H1 (cell line): ENCODE measurements at regions not wholly inside any gene's neighbourhood (a gene's known extent, or its start where the extent isn't known, plus 50 kb on each side); places are given as distances from the start of the nearest gene placed in this dataset.
A peak's percentile ranks its signal among the peaks of the same experiment; 100 is the strongest.

Experiments
- CTCF ChIA-PET: fragments of 300-600 bp; sonication (Branson Sonifier 250); formaldehyde crosslinking; loops from one replicate; lab custom pipeline; 2021; ENCODE audit not compliant: partially characterized antibody; lab: Charles Lee
- POLR2A ChIA-PET: fragments of 300-600 bp; sonication (Branson Sonifier 250); formaldehyde crosslinking; loops from one replicate; lab custom pipeline; 2021; ENCODE audit warnings: inconsistent platforms; ENCODE audit not compliant: partially characterized antibody; lab: Charles Lee
- DNase-seq, 2 experiments: peaks; one replicate each; pipeline versions ENCODE4 v3.0.0 to v3.0.0-alpha.2; 2010 to 2022; ENCODE audit warnings: low spot score in 2 of 2, low read depth in 1 of 2, mixed read lengths in 1 of 2
- FAIRE-seq: peaks from 2 replicates; lab custom pipeline; 2011; peaks lifted over from hg19 to GRCh38; lab: Jason Lieb, UNC
- H2AFZ ChIP-seq: 2 replicates; pipeline ENCODE4 v1.8.1; 2012; ENCODE audit warnings: low read length, inconsistent platforms
- H2AK5ac ChIP-seq: 2 replicates; pipeline ENCODE4 v1.6.1; 2013; ENCODE audit warnings: low read depth, low read length
- H2BK120ac ChIP-seq: replicated peaks from 2 replicates; pipeline ENCODE3; 2013; ENCODE audit warnings: low read depth, low read length, inconsistent platforms
- H2BK12ac ChIP-seq: 2 replicates; pipeline ENCODE4 v1.6.1; 2013; ENCODE audit warnings: low read depth, low read length
- H2BK15ac ChIP-seq: 2 replicates; pipeline ENCODE4 v1.6.1; 2013; ENCODE audit warnings: low read length
- H2BK20ac ChIP-seq: 2 replicates; pipeline ENCODE4 v1.6.1; 2013; ENCODE audit warnings: low read length
- H2BK5ac ChIP-seq: 2 replicates; pipeline ENCODE4 v1.6.1; 2013; ENCODE audit warnings: low read depth, low read length
- H3K14ac ChIP-seq: 2 replicates; pipeline ENCODE4 v1.6.1; 2013; ENCODE audit warnings: inconsistent platforms; ENCODE audit not compliant: insufficient read length
- H3K18ac ChIP-seq: 2 replicates; pipeline ENCODE4 v1.6.1; 2013; ENCODE audit warnings: low read length; ENCODE audit errors: extremely low read depth
- H3K23ac ChIP-seq: 2 replicates; pipeline ENCODE4 v1.6.1; 2013; ENCODE audit warnings: inconsistent platforms; ENCODE audit not compliant: insufficient read length
- H3K23me2 ChIP-seq: 2 replicates; pipeline ENCODE4 v1.6.1; 2013; ENCODE audit warnings: low read depth, low read length
- H3K27ac ChIP-seq: 2 replicates; pipeline ENCODE4 v1.6.1; 2011; ENCODE audit warnings: low read depth, low read length, inconsistent platforms
- H3K27me3 ChIP-seq, 4 experiments: replicated peaks in 1 of 4; 1 replicate in 1 of 4; 2 replicates in 3 of 4; pipeline versions ENCODE4 v1.6.1 to v1.8.1; 2011 to 2013; ENCODE audit warnings: low read length in 3 of 4, mild to moderate bottlenecking in 3 of 4, inconsistent platforms in 2 of 4, mixed read lengths in 2 of 4, moderate library complexity in 1 of 4; ENCODE audit not compliant: control insufficient read depth in 3 of 4, insufficient read depth in 3 of 4; ENCODE audit errors: extremely low read depth in 1 of 4
- H3K36me3 ChIP-seq, 4 experiments: 2 replicates each; pipeline versions ENCODE4 v1.6.1 to v1.8.1; 2011 to 2013; ENCODE audit warnings: mild to moderate bottlenecking in 4 of 4, low read length in 3 of 4, moderate library complexity in 2 of 4, control low read depth in 1 of 4, inconsistent platforms in 1 of 4; ENCODE audit not compliant: insufficient read depth in 4 of 4, control insufficient read depth in 2 of 4
- H3K4ac ChIP-seq: replicated peaks from 2 replicates; pipeline ENCODE3; 2013; ENCODE audit warnings: low read length, low read depth, mixed read lengths, inconsistent platforms; ENCODE audit not compliant: insufficient read length
- H3K4me1 ChIP-seq, 4 experiments: replicated peaks in 1 of 4; 1 replicate in 1 of 4; 2 replicates in 3 of 4; pipeline versions ENCODE4 v1.6.1 to v1.8.1; 2011 to 2013; ENCODE audit warnings: low read length in 3 of 4, inconsistent platforms in 2 of 4, mixed read lengths in 1 of 4; ENCODE audit not compliant: insufficient read depth in 4 of 4, control insufficient read depth in 3 of 4
- H3K4me2 ChIP-seq, 2 experiments: 2 replicates each; pipeline versions ENCODE4 v1.6.1 to v1.8.1; 2011 to 2013; ENCODE audit warnings: low read depth in 2 of 2, low read length in 2 of 2, control low read depth in 1 of 2, inconsistent platforms in 1 of 2, mild to moderate bottlenecking in 1 of 2; ENCODE audit not compliant: insufficient read depth in 1 of 2
- H3K4me3 ChIP-seq, 4 experiments: fragments of 200-600, 300-600 bp in 1 of 4; sonication (generic), shearing (Covaris generic), sonication (Bioruptor Twin) in 1 of 4; 2 replicates each; pipeline versions ENCODE4 v1.5.1 to v1.8.1; 2011 to 2016; ENCODE audit warnings: low read length in 4 of 4, low read depth in 3 of 4, control low read depth in 2 of 4, inconsistent platforms in 2 of 4, mild to moderate bottlenecking in 2 of 4, mixed read lengths in 1 of 4, moderate library complexity in 1 of 4; ENCODE audit not compliant: insufficient read depth in 2 of 4; ENCODE audit errors: extremely low read depth in 1 of 4
- H3K56ac ChIP-seq: replicated peaks from 2 replicates; pipeline ENCODE3; 2013; ENCODE audit warnings: low read depth, mild to moderate bottlenecking, mixed read lengths, low read length, inconsistent platforms; ENCODE audit not compliant: insufficient read length
- H3K79me1 ChIP-seq: 2 replicates; pipeline ENCODE4 v1.6.1; 2013; ENCODE audit warnings: low read depth, low read length, control low read depth
- H3K79me2 ChIP-seq, 2 experiments: 2 replicates each; pipeline versions ENCODE4 v1.6.1 to v1.8.1; 2012 to 2013; ENCODE audit warnings: low read length in 2 of 2, mild to moderate bottlenecking in 2 of 2, inconsistent platforms in 1 of 2; ENCODE audit not compliant: insufficient read depth in 2 of 2, control insufficient read depth in 1 of 2
- H3K9ac ChIP-seq, 4 experiments: replicated peaks in 1 of 4; 1 replicate in 1 of 4; 2 replicates in 3 of 4; pipeline versions ENCODE4 v1.6.1 to v1.8.1; 2011 to 2013; ENCODE audit warnings: low read depth in 3 of 4, low read length in 3 of 4, control low read depth in 2 of 4, mild to moderate bottlenecking in 2 of 4, moderate library complexity in 2 of 4, inconsistent platforms in 1 of 4; ENCODE audit errors: extremely low read depth in 1 of 4
- H3K9me3 ChIP-seq, 2 experiments: 2 replicates each; pipeline versions ENCODE4 v1.6.1 to v1.8.1; 2012 to 2013; ENCODE audit warnings: mild to moderate bottlenecking in 2 of 2, moderate library complexity in 2 of 2, control low read depth in 1 of 2, inconsistent platforms in 1 of 2, low read depth in 1 of 2, low read length in 1 of 2, mixed read lengths in 1 of 2; ENCODE audit not compliant: insufficient read depth in 2 of 2
- H4K20me1 ChIP-seq, 2 experiments: replicated peaks in 1 of 2; 2 replicates each; pipeline versions ENCODE3 to v1.8.1; 2011 to 2013; ENCODE audit warnings: inconsistent platforms in 2 of 2, low read length in 2 of 2, mild to moderate bottlenecking in 1 of 2; ENCODE audit not compliant: insufficient read depth in 2 of 2, control insufficient read depth in 1 of 2
- H4K5ac ChIP-seq: 2 replicates; pipeline ENCODE4 v1.6.1; 2013; ENCODE audit warnings: low read length, low read depth, mixed read lengths, inconsistent platforms; ENCODE audit not compliant: insufficient read length
- H4K8ac ChIP-seq: 2 replicates; pipeline ENCODE4 v1.8.0; 2013; ENCODE audit warnings: mild to moderate bottlenecking, moderate library complexity, low read length, inconsistent platforms; ENCODE audit not compliant: insufficient read depth; ENCODE audit errors: extremely low read depth
- H4K91ac ChIP-seq: replicated peaks from 2 replicates; pipeline ENCODE3; 2013; ENCODE audit warnings: low read length, mixed read lengths, inconsistent platforms; ENCODE audit not compliant: insufficient read length
- ASH2L ChIP-seq: fragments of 200-600, 300-600 bp; sonication (generic); IDR thresholded peaks from one replicate; pipeline ENCODE4 v1.7.1; 2017; ENCODE audit warnings: low read length
- BACH1 ChIP-seq: IDR thresholded peaks from 2 replicates; pipeline ENCODE4 v1.6.1; 2012; ENCODE audit warnings: low read length, improper control_type of control experiment
- CHD2 ChIP-seq: IDR thresholded peaks from 2 replicates; pipeline ENCODE4 v1.6.1; 2012; ENCODE audit warnings: low read length, improper control_type of control experiment
- GABPA ChIP-seq: IDR thresholded peaks from 2 replicates; pipeline ENCODE4 v1.6.1; 2011; ENCODE audit warnings: mild to moderate bottlenecking, low read length, moderate library complexity, borderline replicate concordance; ENCODE audit not compliant: insufficient read depth
- HDAC2 ChIP-seq, 2 experiments: fragments of 300-600 bp in 1 of 2; sonication (generic) in 1 of 2; IDR thresholded peaks; 2 replicates each; pipeline ENCODE4 v1.6.1; 2011 to 2012; ENCODE audit warnings: low read depth in 2 of 2, low read length in 2 of 2, mild to moderate bottlenecking in 2 of 2, moderate library complexity in 2 of 2, borderline replicate concordance in 1 of 2, inconsistent platforms in 1 of 2
- KDM4A ChIP-seq: IDR thresholded peaks from one replicate; pipeline ENCODE4 v1.7.1; 2012; ENCODE audit warnings: low read depth, mild to moderate bottlenecking, moderate library complexity, low read length, inconsistent platforms; ENCODE audit not compliant: severe bottlenecking
- MAFK ChIP-seq: IDR thresholded peaks from 2 replicates; pipeline ENCODE4 v1.6.1; 2012; ENCODE audit warnings: low read depth, mild to moderate bottlenecking, improper control_type of control experiment, low read length
- PHF8 ChIP-seq: fragments of 200-600 bp; sonication (generic); conservative IDR thresholded peaks from 2 replicates; pipeline ENCODE4 v1.7.1; 2012; ENCODE audit warnings: low read depth, mild to moderate bottlenecking, inconsistent platforms, low read length, moderate library complexity
- POLR2A ChIP-seq, 2 experiments: IDR thresholded peaks; 1 replicate in 1 of 2; 2 replicates in 1 of 2; pipeline ENCODE4 v1.6.1; 2011; ENCODE audit warnings: low read depth in 2 of 2, low read length in 2 of 2, mild to moderate bottlenecking in 2 of 2; ENCODE audit errors: control extremely low read depth in 1 of 2
- SP1 ChIP-seq: IDR thresholded peaks from 2 replicates; pipeline ENCODE4 v1.6.1; 2011; ENCODE audit warnings: low read depth, low read length
- SRF ChIP-seq: IDR thresholded peaks from 2 replicates; pipeline ENCODE4 v1.6.1; 2011; ENCODE audit warnings: mild to moderate bottlenecking, low read depth, low read length, moderate library complexity
- TAF1 ChIP-seq: IDR thresholded peaks from 2 replicates; pipeline ENCODE4 v1.6.1; 2011; ENCODE audit warnings: mild to moderate bottlenecking, low read depth, low read length
- WGBS, 2 experiments: shearing (Covaris generic) in 1 of 2; methylation state at CpG; one replicate each; pipeline versions ENCODE4 v1.1.6 to v1.1.7; 2013 to 2015; ENCODE audit warnings: low lambda C conversion rate in 2 of 2, mixed read lengths in 2 of 2, inconsistent platforms in 1 of 2, low coverage in 1 of 2, missing lambda C conversion rate in 1 of 2; ENCODE audit not compliant: insufficient replicate concordance in 2 of 2, insufficient coverage in 1 of 2, insufficient read length in 1 of 2; ENCODE audit errors: extremely low coverage in 1 of 2, missing lambda C conversion rate in 1 of 2; 5-methylcytosine and 5-hydroxymethylcytosine counted together
- TF ChIP-seq, protein P1 (sequence below): IDR thresholded peaks from 2 replicates; pipeline ENCODE4 v1.6.1; 2012; ENCODE audit warnings: inconsistent platforms

DNA sequence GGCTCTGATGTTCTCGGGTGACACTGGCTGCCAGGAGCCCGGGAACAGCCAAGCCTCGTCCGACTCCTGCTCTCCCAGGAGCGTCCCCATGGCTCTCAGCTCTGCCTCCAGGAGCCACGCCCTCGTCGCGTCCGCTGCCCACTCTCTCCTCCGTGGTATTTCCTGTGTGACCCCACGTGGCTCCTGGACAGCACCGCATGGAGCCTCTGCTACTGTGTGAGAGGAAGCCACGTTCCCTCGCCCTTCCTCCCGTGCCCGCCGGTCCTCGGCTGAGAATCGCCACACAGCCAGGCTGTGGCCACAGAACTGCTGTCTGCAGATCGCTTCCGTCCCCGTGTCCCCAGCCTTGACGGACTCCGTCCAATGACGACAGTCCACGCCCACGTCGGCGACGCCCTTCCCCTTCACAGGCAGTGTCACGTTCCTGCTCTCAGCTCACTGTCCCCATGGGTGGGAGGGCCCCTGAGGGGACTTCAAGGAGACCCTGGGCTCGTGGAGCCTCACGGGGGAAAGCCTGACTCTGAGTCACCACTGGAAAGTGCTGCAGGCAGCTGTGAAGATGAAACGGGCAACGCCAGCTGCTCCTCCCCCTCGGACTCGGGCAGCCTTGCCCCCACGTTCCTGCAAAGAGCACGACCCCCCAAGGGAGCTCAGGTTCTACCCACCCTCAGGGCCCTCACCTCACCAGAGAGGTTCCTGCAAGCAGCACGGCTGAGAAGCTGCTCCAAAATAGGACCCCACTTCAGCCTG is 458.5 kb downstream of the BRD1 start:
- CTCF ChIA-PET: interaction anchor here (1.1 kb wide), 1 partner anchor 181 kb away, joined by 3 read pairs; no protein-coding TSS in a partner anchor
- 0 out of 7 replicates have a peak, but pooled peaks cover 0 to 3% (median 0%) of the 10 kb centered on the region in 4 experiments for H3K27me3 ChIP-seq
- H4K20me1 ChIP-seq: no peaks in the 10 kb centered on the region
- no peak overlapping the region for H2AK5ac ChIP-seq
- H2BK5ac ChIP-seq: no peak overlapping the region
- WGBS, 2 experiments: 89% methylated on average over 40 of the region's 41 CpGs; no CpG with 5 or more reads in 1 of the 2 experiments
- TF ChIP-seq TAF1 (no peak), POLR2A (IDR thresholded peaks at IDR 0.05; ENCODE audit: control extremely low read depth in 1 of 2, low read depth in 2 of 2, low read length in 2 of 2) (no peak), MAFK (no peak), GABPA (no peak), SRF (no peak), ASH2L (no peak), PHF8 (no peak), BACH1 (no peak), SP1 (no peak), KDM4A (no peak), HDAC2 (IDR thresholded peaks at IDR 0.05; ENCODE audit: borderline replicate concordance in 1 of 2, low read depth in 2 of 2, low read length in 2 of 2) (no peak), CHD2 (no peak)
- TF ChIP-seq, protein P1, sequence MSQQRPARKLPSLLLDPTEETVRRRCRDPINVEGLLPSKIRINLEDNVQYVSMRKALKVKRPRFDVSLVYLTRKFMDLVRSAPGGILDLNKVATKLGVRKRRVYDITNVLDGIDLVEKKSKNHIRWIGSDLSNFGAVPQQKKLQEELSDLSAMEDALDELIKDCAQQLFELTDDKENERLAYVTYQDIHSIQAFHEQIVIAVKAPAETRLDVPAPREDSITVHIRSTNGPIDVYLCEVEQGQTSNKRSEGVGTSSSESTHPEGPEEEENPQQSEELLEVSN: no peak
- no peak overlapping the region for H3K4me2 ChIP-seq
- no peaks in the 10 kb centered on the region for H3K79me2 ChIP-seq
- no peak overlapping the region; the same call in 1 of the 2 replicates for H3K18ac ChIP-seq
- no peak overlapping the region for H3K27ac ChIP-seq
- H3K79me1 ChIP-seq: no peaks in the 10 kb centered on the region
- no peak overlapping the region for H2BK120ac ChIP-seq
- H2BK12ac ChIP-seq: no peak overlapping the region
- peaks cover 0 to 8% (median 6%) of the 10 kb centered on the region in 4 experiments; a peak in 4 of 7 replicates for H3K4me1 ChIP-seq
- H2BK20ac ChIP-seq: no peak overlapping the region
- H2AFZ ChIP-seq: no peak overlapping the region
- H3K9me3 ChIP-seq: no peaks in the 10 kb centered on the region
- H3K36me3 ChIP-seq: no peaks in the 10 kb centered on the region
- no peaks in the 10 kb centered on the region for H3K23me2 ChIP-seq
- no peak overlapping the region for H3K14ac ChIP-seq
- H4K8ac ChIP-seq: peak overlapping the region; percentile 31; the same call in 1 of the 2 replicates
- FAIRE-seq: no peak
- H3K4me3 ChIP-seq: no peak overlapping the region
- no peak overlapping the region for H4K5ac ChIP-seq
- no peak overlapping the region for H3K56ac ChIP-seq
- no peak overlapping the region for H3K4ac ChIP-seq
- peak in 1 of 2 experiments; percentile 38 for DNase-seq
- peak overlapping the region; percentile 5 for H4K91ac ChIP-seq
- POLR2A ChIA-PET: no interaction called here
- no peak overlapping the region for H2BK15ac ChIP-seq
- H3K23ac ChIP-seq: no peak overlapping the region
- no peak overlapping the region for H3K9ac ChIP-seq
